Activated naive CD4-positive, alpha-beta T cell treated with anti-CD3 and anti-CD28 coated beads, Interleukin-2, amount 50 U/mL, for 72 hours (primary cell): ENCODE measurements at regions not wholly inside any gene's neighbourhood (a gene's known extent, or its start where the extent isn't known, plus 50 kb on each side); places are given as distances from the start of the nearest gene placed in this dataset.
"Not testable (repeated sequence)": the region's sequence is repeated elsewhere in the genome, so short reads cannot be mapped to it uniquely, and the experiment has no call there.

Source experiments
- ATAC-seq, 2 donors: fragments of 150-1000 bp; cut with Tn5 transposase; 2 replicates each; pipeline ENCODE4 v1.10.0; 2021; ENCODE audit warnings: mild to moderate bottlenecking in 2 of 2, moderate library complexity in 2 of 2
- DNase-seq, 2 donors: peaks; one replicate each; pipeline ENCODE4 v3.0.0; 2021 to 2022; ENCODE audit warnings: low spot score in 2 of 2
- H3K27ac Mint-ChIP-seq, 2 donors: one replicate each; pipeline ENCODE4 v1.8.0; 2022; ENCODE audit warnings: mild to moderate bottlenecking in 2 of 2, mixed read lengths in 2 of 2
- H3K36me3 Mint-ChIP-seq, 2 donors: one replicate each; pipeline ENCODE4 v1.8.0; 2022; ENCODE audit warnings: mixed read lengths in 2 of 2
- H3K9me3 Mint-ChIP-seq, 2 donors: one replicate each; pipeline ENCODE4 v1.8.0; 2022; ENCODE audit warnings: mixed read lengths in 2 of 2

DNA sequence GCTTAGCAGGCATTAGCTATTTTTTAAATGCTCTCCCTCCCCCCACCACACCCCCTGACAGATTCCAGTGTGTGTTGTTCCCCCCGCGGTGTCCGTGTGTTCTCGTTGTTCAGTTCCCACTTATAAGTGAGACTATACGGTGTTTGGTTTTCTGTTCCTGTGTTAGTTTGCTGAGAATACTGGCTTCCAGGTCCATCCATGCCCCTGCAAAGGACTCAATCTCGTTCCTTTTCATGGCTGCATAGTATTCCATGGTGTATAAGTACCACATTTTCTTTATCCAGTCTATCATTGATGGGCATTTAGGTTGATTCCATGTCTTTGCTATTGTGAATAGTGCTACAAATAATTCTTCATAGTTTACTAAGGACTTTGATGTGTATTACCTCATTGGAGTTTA is 97.3 kb upstream of the ZEB2 start:
- H3K36me3 Mint-ChIP-seq, H3K9me3 Mint-ChIP-seq, DNase-seq, H3K27ac Mint-ChIP-seq, ATAC-seq: not testable (repeated sequence)

DNA sequence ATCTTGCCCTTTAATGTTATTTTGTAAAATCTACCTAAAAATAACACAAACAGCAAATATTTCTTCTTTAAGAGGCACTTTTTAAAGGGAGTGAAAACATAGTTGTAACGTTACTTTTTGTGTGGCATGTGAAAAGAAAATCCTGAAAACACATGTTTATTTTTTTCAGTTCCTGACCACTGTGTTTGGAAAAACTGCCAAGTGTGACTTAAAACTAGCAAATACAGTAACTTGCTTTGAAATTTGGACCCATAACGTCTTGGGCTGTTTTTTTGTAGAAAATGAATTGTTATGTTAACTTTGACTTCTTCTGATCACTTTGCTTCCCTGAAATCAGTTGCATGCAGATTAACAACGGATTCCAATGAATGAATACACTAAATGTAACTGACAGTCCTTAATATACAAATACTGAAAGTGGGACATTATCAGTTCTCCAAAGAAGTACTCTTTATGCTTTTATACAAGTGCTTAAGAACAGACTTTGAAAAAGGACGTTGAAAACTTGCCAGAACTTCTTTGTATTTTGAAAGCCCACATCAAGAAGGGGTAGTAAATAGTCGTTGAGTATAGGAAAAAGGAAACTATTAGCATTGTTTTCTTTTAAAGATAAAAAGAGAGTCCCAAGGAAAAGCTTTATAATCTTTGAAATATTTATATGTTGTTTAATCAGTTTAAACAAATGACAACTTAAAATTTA is 96.1 kb upstream of the ZEB2 start:
- Mint-ChIP-seq H3K27ac (no peak overlapping the region), H3K36me3 (no peaks in the 10 kb centered on the region), H3K9me3 (peaks cover 5 to 9% of the 10 kb centered on the region in 2 donors)
- DNase-seq, result no peak
- ATAC-seq, result no peak

DNA sequence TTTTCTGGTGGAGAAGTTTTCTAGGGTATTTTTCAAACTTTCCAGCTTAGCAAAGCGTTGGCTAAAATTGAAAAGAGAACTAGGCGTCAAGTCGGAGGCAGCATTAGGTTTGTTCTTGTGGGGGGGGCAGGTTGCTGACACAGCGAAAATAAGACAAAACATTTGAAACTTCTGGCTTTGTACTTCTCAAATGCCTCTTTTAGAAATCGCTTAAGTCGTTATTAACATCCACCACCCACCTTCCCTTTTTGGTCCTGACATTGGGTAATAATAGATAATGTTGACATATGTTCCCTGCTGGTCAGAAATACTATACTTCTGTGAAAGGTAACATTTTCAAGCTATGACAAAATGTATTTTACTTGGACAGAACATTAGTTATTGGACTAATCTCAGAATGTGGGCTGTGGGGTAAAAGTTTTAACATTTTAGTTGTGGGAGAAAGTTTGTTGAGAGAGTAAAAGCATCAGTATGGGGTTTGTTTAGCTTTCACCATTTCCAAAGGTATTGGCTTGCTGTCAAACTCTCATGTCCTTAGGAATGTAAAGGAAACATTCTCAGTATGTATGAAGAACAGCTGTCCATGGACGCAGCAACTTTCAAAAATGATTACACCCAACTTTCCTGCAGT is 88.1 kb upstream of the ZEB2 start:
- no peak for DNase-seq
- ATAC-seq, result no peak
- Mint-ChIP-seq H3K36me3 (no peaks in the 10 kb centered on the region), H3K27ac (no peak overlapping the region), H3K9me3 (no peaks in the 10 kb centered on the region)

DNA sequence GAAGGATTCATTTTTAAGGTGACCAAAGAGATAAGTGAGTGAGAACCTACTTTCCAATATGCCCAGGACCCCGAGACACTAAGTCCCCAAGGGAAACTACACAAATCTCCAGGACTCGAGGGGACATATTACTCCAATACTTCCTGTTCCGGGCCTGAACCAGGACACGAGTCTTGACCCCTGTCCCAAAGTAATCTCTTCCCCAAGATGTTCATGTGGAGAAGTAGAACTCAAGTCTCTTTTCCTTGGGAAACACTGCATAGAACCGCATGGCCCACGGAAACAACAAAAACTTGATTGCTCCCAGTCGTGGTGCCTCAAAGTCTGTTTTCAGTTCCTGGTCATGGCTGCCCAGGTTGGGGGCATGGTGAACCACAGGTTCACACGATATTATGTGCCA is 87.2 kb upstream of the ZEB2 start:
- ATAC-seq (no peak), DNase-seq (no peak)
- no peaks in the 10 kb centered on the region for H3K36me3 Mint-ChIP-seq
- no peaks in the 10 kb centered on the region for H3K9me3 Mint-ChIP-seq
- H3K27ac Mint-ChIP-seq, result no peak overlapping the region

DNA sequence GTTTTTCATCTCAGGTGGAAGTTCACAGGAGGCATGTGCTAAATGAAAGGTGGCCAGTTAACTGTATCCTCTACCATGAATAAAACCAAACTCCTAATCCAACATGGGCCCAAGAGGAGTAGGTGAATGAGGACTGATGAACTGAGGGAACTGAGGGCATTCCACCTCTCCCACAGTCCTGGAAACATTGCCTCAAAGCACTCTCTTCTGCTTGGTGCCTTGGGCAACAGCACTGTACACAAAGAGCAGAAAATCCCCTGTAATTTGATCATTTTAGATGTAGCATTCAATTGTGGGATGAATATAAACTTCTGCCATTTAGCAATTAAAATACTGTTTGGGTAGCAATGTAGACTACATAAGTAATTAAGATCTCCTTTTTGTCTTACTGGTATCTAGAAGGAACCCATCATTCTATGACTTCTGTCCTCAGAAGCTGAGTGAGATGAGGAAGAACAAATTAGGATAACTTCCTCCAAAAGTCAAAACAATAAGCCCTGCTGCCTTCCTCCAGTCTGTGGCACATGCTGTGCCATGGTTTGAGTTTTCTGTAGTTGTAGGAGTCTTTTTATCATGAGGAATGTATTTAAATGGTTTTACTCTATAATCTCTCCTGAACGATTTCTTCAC is 86.7 kb upstream of the ZEB2 start:
- no peak for DNase-seq
- Mint-ChIP-seq H3K9me3 (no peaks in the 10 kb centered on the region), H3K27ac (no peak overlapping the region), H3K36me3 (no peaks in the 10 kb centered on the region)
- no peak for ATAC-seq

DNA sequence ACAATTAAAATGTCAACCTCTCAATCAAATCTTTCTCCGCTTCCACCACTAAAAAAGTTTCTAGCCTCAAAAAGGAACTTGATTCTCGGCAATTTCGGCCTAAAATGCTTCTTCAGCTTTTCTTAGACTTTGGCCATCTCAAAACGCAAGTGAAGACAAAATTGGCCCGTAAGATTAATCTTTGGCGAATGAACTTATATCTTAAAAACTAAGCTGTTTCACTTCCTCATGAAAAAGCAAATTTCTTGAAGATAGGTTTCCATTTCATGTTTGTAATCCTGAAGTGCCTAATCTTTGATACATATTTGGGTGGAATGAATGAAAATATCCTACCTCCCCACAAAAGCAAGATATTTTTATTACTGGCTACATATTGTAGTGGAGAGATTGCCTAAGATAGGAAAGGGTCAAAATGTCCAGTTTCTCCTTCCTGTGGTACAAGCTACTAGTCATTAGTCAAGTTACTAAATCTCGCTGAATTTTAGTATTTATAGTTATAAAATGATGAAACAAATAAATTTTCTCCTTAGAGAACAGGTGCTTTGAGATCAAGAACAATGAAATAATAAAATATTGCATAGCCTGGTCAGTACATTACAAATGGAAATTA is 85.4 kb upstream of the ZEB2 start:
- Mint-ChIP-seq H3K36me3 (no peaks in the 10 kb centered on the region), H3K9me3 (no peaks in the 10 kb centered on the region), H3K27ac (no peak overlapping the region)
- no peak for ATAC-seq
- no peak for DNase-seq

DNA sequence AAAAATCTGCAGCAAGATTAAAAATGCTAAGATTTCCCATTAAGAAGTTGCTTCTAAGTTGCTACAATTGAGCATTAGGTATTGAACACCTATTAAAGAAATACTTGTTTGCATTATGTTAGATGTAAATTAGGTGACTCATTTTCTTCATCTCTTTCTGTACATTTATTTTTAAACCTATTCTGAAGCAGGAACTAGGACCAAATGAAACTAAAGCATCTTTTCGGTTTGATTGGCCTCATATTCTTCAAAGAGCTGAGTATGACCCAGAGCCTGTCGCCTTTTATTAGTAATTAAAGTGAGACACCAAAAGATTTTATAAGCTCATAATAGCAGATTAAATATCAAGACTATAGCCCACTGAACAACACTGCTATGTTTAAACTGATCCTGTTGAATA is 83.4 kb upstream of the ZEB2 start:
- DNase-seq (no peak), ATAC-seq (no peak)
- peaks cover 0 to 4% of the 10 kb centered on the region in 2 donors for H3K9me3 Mint-ChIP-seq
- no peak overlapping the region for H3K27ac Mint-ChIP-seq
- no peaks in the 10 kb centered on the region for H3K36me3 Mint-ChIP-seq

DNA sequence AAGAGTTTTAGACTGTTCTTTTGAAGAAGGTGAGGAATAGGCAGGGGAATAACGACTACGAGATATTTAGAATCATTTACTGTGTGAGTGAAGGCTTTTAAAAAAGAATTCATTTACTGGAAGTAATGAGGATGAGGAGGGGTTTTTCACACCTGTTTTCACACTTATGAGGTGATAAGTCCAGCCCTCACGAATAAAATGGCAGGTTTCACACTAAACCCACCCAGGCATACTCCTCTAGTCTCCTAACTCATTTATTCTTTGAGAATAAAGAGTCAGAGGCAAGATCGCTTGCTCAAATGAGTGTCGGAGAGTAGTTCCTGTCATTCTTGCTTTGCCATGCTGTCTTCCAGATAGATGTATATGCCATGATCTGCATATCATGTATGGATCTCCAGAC is 79.0 kb upstream of the ZEB2 start:
- Mint-ChIP-seq H3K27ac (no peak overlapping the region), H3K36me3 (no peaks in the 10 kb centered on the region), H3K9me3 (peaks cover 0 to 4% of the 10 kb centered on the region in 2 donors)
- ATAC-seq (no peak), DNase-seq (no peak)

DNA sequence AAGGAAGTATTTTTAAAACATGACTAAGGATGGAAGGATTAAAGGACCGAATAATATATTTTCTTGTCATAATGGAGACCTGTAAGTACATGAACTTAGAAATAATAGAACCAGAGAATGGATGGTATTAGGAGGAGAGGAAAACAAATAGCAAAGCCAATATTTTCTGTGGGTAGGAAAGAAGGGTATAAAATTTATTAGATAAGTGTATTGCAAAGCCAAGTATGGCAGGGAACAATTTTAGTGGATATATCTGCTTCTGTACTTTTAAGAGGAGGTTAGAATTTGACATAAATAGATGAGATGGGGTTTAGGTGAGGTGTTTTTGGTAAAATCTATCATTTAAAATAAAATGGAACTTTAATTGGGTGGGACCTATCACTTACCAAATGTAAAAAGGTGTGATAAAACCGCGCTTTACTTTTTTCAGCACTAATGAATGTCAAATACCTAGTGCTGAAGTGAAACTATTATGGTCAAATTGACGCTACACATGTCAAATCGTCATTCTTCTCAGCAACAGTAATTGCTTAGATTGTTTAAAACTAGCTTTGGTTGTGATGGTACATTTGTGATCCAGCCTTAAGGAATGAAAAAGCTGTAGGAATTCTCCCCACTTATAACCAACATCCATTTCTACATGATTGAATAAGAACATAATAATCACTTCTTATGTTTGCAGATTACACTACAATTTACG is 78.1 kb upstream of the ZEB2 start:
- DNase-seq (no peak), ATAC-seq (no peak)
- peaks cover 0 to 4% of the 10 kb centered on the region in 2 donors for H3K9me3 Mint-ChIP-seq
- H3K36me3 Mint-ChIP-seq, result no peaks in the 10 kb centered on the region
- no peak overlapping the region for H3K27ac Mint-ChIP-seq

DNA sequence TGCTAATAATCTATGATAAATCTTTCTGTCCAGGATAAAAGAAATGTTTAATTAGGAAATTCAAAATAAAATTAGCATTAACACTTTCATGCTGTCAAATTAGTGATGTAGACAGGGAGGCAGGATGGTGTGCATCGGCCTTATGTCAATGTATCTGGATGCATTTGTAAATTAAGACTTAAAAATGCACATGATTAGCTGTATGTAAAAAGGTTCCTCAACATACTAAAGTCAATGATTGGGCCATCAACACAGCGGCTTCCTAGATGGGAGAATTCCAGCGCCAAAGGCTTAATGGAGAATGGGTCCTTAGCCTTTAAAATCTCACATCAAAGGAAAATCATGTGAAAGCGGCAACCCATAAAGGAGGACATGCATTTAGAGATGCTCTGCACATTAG is 77.5 kb upstream of the ZEB2 start:
- H3K36me3 Mint-ChIP-seq, result no peaks in the 10 kb centered on the region
- H3K27ac Mint-ChIP-seq, result no peak overlapping the region
- DNase-seq (no peak), ATAC-seq (no peak)
- peaks cover 0 to 4% of the 10 kb centered on the region in 2 donors for H3K9me3 Mint-ChIP-seq

DNA sequence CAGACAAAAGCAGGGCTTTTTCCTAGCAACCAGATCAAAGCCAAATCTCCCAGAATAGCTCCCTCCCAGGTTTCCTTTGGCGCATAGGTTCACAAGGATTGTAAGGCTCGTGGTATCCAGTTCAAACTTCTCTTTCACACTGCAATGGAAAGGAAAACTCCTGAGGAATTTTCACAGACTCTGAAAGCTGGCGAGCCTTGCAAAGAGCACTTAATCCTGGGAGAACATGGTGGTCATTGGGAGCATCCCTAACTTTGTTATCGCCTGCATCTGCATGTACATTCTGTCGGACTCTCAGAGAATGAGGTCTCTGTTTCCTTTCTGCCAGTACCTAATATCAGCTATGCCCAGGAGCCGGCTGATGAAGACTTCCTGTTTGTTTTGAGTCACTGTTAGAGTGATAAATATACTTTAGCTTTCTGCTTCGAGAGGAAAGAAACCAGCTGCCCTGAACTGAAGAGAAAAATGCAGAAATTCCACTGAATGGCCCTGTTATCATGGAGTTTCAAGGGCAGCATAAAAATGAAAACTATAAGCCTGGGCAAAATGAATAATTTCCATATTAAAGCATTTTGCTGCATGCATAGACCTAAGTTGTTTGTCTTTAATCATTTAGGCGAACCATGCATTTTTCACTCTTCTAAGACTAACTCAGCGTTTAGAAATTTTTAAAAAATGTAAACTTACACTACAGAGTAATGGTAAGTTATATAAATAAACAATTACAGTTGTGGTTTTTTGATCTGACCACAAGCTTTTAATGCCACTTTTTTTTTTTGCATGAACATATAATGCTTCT is 76.4 kb upstream of the ZEB2 start:
- H3K9me3 Mint-ChIP-seq, result peaks cover 0 to 4% of the 10 kb centered on the region in 2 donors
- H3K36me3 Mint-ChIP-seq, result no peaks in the 10 kb centered on the region
- DNase-seq (no peak), ATAC-seq (no peak)
- no peak overlapping the region for H3K27ac Mint-ChIP-seq

DNA sequence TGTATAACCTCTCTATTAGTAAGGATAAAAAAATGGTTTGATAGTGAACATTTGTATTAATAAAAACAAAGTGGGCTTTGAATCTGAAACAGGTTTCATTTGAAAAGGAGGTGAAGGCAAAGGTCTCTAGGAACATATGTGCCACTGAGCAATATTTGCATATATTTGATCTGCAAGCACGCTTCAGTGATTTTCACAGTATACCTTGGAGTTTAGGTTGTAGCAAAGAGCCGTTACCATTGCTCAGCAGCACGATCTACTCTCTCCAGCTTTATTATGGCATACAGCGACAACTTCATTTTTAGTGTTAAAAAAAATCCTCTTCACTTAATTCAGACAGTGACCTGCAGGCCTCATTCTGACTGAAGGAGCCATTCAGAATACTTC is 75.8 kb upstream of the ZEB2 start:
- ATAC-seq, result no peak
- H3K36me3 Mint-ChIP-seq, result no peaks in the 10 kb centered on the region
- no peak for DNase-seq
- no peak overlapping the region for H3K27ac Mint-ChIP-seq
- peaks cover 0 to 4% of the 10 kb centered on the region in 2 donors for H3K9me3 Mint-ChIP-seq

DNA sequence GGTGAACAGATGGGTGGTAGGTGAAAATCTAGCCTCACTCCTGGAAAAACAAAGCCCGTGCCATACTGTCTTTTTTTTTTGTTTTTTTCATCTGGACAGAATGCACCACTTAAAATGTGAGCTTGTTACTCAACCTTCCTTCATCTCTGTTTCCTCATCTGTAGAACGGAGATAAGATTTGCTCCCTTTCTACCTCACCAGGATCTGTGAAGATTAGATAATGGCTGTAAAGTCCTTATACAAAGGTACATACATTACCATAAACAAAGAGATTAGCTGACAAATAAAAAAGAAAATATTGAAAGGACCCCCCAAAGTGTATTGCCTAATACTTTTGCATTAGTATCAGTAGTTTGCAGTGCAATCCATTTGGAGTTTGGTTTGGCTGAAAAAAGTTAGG is 75.4 kb upstream of the ZEB2 start:
- no peak for DNase-seq
- Mint-ChIP-seq H3K27ac (no peak overlapping the region), H3K9me3 (peaks cover 0 to 4% of the 10 kb centered on the region in 2 donors), H3K36me3 (no peaks in the 10 kb centered on the region)
- ATAC-seq, result no peak

DNA sequence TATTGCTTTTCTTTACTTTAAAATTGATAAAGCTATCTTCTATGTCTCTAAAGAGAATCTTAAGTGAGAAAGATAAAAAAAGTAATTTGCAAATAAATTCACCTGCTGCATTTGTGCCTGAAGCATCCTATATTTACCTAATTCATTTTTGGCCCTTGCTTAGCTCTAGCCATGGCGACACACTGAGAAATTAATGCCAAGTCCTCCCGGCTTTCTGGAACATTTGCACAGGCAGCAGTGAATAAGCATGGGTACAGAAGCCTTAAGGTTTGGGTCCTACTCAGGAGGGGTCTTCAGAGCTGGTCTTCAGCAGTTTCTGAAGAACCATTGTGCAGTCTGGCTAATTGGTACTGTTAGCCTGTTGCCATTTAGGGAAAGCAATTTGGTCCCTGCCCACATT is 73.9 kb upstream of the ZEB2 start:
- H3K9me3 Mint-ChIP-seq, result no peaks in the 10 kb centered on the region
- DNase-seq (no peak), ATAC-seq (no peak)
- no peak overlapping the region for H3K27ac Mint-ChIP-seq
- H3K36me3 Mint-ChIP-seq, result no peaks in the 10 kb centered on the region

DNA sequence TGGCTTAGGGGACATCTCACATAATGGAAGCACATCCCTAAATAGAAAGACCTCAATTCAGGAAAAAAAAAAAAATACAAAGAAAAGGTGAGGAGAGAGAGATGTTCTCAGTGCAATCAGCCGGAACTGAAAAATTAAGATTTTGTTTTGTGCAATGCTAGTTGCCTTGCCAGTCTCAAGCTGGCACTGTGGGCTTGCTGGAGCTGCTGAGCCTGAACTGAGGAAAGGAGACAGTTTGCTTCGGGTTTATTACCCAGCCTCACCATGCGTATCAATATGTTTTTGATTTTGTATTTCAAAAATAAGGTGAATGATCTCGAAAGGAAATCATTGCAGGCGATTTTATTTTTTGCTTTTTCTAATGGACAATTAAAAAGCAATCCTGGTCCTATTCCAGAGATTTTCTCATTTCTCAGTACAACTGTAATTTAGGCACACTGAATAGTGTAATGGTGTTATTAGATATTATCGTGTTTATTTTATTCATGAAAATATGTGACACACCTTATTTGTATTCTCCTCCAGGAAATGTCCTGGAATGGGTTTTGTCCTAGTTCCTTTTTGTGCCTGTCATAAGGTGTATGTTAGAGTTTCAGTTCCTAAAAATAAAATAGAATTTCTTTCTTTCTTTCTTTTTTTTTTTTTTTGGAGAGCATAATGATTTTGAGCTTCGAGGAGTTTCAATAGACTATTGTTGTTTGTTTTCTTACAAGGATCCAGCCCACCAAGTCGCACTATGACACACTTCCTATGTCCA is 72.8 kb upstream of the ZEB2 start:
- ATAC-seq (no peak), DNase-seq (no peak)
- no peak overlapping the region for H3K27ac Mint-ChIP-seq
- peaks cover 0 to 2% of the 10 kb centered on the region in 2 donors for H3K36me3 Mint-ChIP-seq
- no peaks in the 10 kb centered on the region for H3K9me3 Mint-ChIP-seq

DNA sequence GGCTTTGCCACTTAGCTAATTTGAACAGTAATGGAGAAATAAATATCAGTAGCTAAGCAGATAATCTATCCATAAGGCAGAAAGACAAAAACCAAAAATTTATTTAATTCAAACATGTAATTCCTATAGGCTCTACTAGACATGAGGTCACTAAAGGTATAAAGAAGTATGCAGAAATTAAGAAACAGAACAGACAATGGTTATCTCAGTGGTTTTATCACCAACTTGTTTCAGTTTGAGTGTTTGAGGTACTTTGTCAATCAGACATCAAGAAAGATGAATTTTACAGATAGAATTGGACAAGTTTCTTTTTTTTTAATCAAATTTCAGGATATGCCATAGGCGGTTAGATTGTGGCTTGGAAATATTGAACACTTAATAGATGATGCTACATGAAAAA is 67.4 kb upstream of the ZEB2 start:
- no peak for ATAC-seq
- DNase-seq, result no peak
- Mint-ChIP-seq H3K27ac (no peak overlapping the region), H3K9me3 (peaks cover 0 to 7% of the 10 kb centered on the region in 2 donors), H3K36me3 (peaks cover 0 to 4% of the 10 kb centered on the region in 2 donors)
